Right lobe of liver (tissue), 4 donors: ENCODE measurements at regions not wholly inside any gene's neighbourhood (a gene's known extent, or its start where the extent isn't known, plus 50 kb on each side); places are given as distances from the start of the nearest gene placed in this dataset.
"Not testable (repeated sequence)": the region's sequence is repeated elsewhere in the genome, so short reads cannot be mapped to it uniquely, and the experiment has no call there.

Source experiments
- CTCF ChIP-seq, 4 donors: fragments of 200-600 bp in 3 of 4; fragments of 450-650 bp in 1 of 4; IDR thresholded peaks; one replicate each; pipeline versions ENCODE4 v1.5.1 to v1.8.0; 2016 to 2022; ENCODE audit warnings: antibody characterized with exemption in 4 of 4, mild to moderate bottlenecking in 2 of 4
- POLR2A ChIP-seq: fragments of 450-650 bp; IDR thresholded peaks from one replicate; pipeline ENCODE4 v1.6.1; 2017; ENCODE audit warnings: antibody characterized with exemption, mild to moderate bottlenecking
- donor health status: DM: no; HTN: no; CAD: no.
- donor health status: DM: no; HTN: no; CAD: no.
- donor health status: DM: no; HTN: yes; CAD: no.

GRCh38 chr16:87155315-87155714 is 161.9 kb downstream of the C16orf95 start:
- not testable (repeated sequence) for TF ChIP-seq CTCF (IDR thresholded peaks at IDR 0.05); POLR2A
